ENCODE measurements at regions not wholly inside any gene's neighbourhood (a gene's known extent, or its start where the extent isn't known, plus 50 kb on each side); places are given as distances from the start of the nearest gene placed in this dataset.

- intact Hi-C loops (cut with micrococcal nuclease; ENCODE audit: unreplicated experiment): no loop called here
- no peak overlapping the region for H3K4me3 ChIP-seq (ENCODE audit: low read depth, low read length, poor library complexity, severe bottlenecking)
- H3K9me3 ChIP-seq (ENCODE audit: low read length): no peaks in the 10 kb centered on the region
- TF ChIP-seq EZH2phosphoT487 (IDR thresholded peaks at IDR 0.05; ENCODE audit: borderline replicate concordance, low read depth, low read length) (no peak), CTCF (conservative IDR thresholded peaks at IDR 0.05; ENCODE audit: low read length) (no peak)
- POLR2A ChIA-PET: no interaction called here
- H4K20me1 ChIP-seq (ENCODE audit: insufficient read depth, low read length): no peaks in the 10 kb centered on the region
- no TSS peak for BruUV-seq (replicated peaks)
- no peak overlapping the region for H2AFZ ChIP-seq (ENCODE audit: low read length)
- DNase-seq (ENCODE audit: low spot score): no peak
- H3K79me2 ChIP-seq (ENCODE audit: insufficient read depth, low read depth, low read length): no peaks in the 10 kb centered on the region
- CTCF ChIA-PET (ENCODE audit: unreplicated experiment): no interaction called here
- no peaks in the 10 kb centered on the region for H3K4me1 ChIP-seq (ENCODE audit: insufficient read depth, low read length, poor library complexity, severe bottlenecking)
- H3K27ac ChIP-seq (ENCODE audit: low read depth, low read length, poor library complexity, severe bottlenecking): no peak overlapping the region
- no peaks in the 10 kb centered on the region for H3K9me2 ChIP-seq (ENCODE audit: insufficient read depth, low read length)
- no peaks in the 10 kb centered on the region for H3K36me3 ChIP-seq (ENCODE audit: insufficient read depth, low read length)
- H3K4me2 ChIP-seq (ENCODE audit: low read length): no peak overlapping the region
Observed at GRCh38 chr6:44733868-44734267, 346.4 kb downstream of the CDC5L start.

GRCh38 chr6:44734886-44735629, 347.6 kb downstream of the CDC5L start:
- Histone ChIP-seq H3K4me3 (ENCODE audit: low read depth, low read length, poor library complexity, severe bottlenecking) (no peak overlapping the region), H4K20me1 (ENCODE audit: insufficient read depth, low read length) (no peaks in the 10 kb centered on the region), H3K27ac (ENCODE audit: low read depth, low read length, poor library complexity, severe bottlenecking) (no peak overlapping the region), H3K4me1 (ENCODE audit: insufficient read depth, low read length, poor library complexity, severe bottlenecking) (no peaks in the 10 kb centered on the region), H3K36me3 (ENCODE audit: insufficient read depth, low read length) (no peaks in the 10 kb centered on the region), H3K4me2 (ENCODE audit: low read length) (no peak overlapping the region), H3K79me2 (ENCODE audit: insufficient read depth, low read depth, low read length) (no peaks in the 10 kb centered on the region), H3K9me2 (ENCODE audit: insufficient read depth, low read length) (no peaks in the 10 kb centered on the region), H2AFZ (ENCODE audit: low read length) (no peak overlapping the region), H3K9me3 (ENCODE audit: low read length) (no peaks in the 10 kb centered on the region)
- no peak for DNase-seq (ENCODE audit: low spot score)
- intact Hi-C loops (cut with micrococcal nuclease; ENCODE audit: unreplicated experiment): no loop called here
- TF ChIP-seq CTCF (conservative IDR thresholded peaks at IDR 0.05; ENCODE audit: low read length): no peak
- TF ChIP-seq EZH2phosphoT487 (IDR thresholded peaks at IDR 0.05; ENCODE audit: borderline replicate concordance, low read depth, low read length): no peak
- ChIA-PET POLR2A (no interaction called here), CTCF (ENCODE audit: unreplicated experiment) (no interaction called here)
- BruUV-seq (replicated peaks): no TSS peak

- no TSS peak for BruUV-seq (replicated peaks)
Observed at GRCh38 chr6:44735630-44735963, 348.1 kb downstream of the CDC5L start.

More at GRCh38 chr6:44735630-44735963, 348.1 kb downstream of the CDC5L start:
- H3K4me1 ChIP-seq (ENCODE audit: insufficient read depth, low read length, poor library complexity, severe bottlenecking): no peaks in the 10 kb centered on the region
- DNase-seq (ENCODE audit: low spot score): no peak
- TF ChIP-seq EZH2phosphoT487 (IDR thresholded peaks at IDR 0.05; ENCODE audit: borderline replicate concordance, low read depth, low read length): no peak
- TF ChIP-seq CTCF (conservative IDR thresholded peaks at IDR 0.05; ENCODE audit: low read length): no peak
- no peak overlapping the region for H2AFZ ChIP-seq (ENCODE audit: low read length)
- CTCF ChIA-PET (ENCODE audit: unreplicated experiment): no interaction called here
- no peak overlapping the region for H3K27ac ChIP-seq (ENCODE audit: low read depth, low read length, poor library complexity, severe bottlenecking)
- H3K79me2 ChIP-seq (ENCODE audit: insufficient read depth, low read depth, low read length): no peaks in the 10 kb centered on the region
- H3K4me2 ChIP-seq (ENCODE audit: low read length): no peak overlapping the region
- no peaks in the 10 kb centered on the region for H3K36me3 ChIP-seq (ENCODE audit: insufficient read depth, low read length)
- H3K9me2 ChIP-seq (ENCODE audit: insufficient read depth, low read length): no peaks in the 10 kb centered on the region
- H3K4me3 ChIP-seq (ENCODE audit: low read depth, low read length, poor library complexity, severe bottlenecking): no peak overlapping the region
- POLR2A ChIA-PET: no interaction called here
- intact Hi-C loops (cut with micrococcal nuclease; ENCODE audit: unreplicated experiment): no loop called here
- no peaks in the 10 kb centered on the region for H4K20me1 ChIP-seq (ENCODE audit: insufficient read depth, low read length)
- no peaks in the 10 kb centered on the region for H3K9me3 ChIP-seq (ENCODE audit: low read length)
